ENCODE measurements at regions not wholly inside any gene's neighbourhood (a gene's known extent, or its start where the extent isn't known, plus 50 kb on each side); places are given as distances from the start of the nearest gene placed in this dataset.

DNA sequence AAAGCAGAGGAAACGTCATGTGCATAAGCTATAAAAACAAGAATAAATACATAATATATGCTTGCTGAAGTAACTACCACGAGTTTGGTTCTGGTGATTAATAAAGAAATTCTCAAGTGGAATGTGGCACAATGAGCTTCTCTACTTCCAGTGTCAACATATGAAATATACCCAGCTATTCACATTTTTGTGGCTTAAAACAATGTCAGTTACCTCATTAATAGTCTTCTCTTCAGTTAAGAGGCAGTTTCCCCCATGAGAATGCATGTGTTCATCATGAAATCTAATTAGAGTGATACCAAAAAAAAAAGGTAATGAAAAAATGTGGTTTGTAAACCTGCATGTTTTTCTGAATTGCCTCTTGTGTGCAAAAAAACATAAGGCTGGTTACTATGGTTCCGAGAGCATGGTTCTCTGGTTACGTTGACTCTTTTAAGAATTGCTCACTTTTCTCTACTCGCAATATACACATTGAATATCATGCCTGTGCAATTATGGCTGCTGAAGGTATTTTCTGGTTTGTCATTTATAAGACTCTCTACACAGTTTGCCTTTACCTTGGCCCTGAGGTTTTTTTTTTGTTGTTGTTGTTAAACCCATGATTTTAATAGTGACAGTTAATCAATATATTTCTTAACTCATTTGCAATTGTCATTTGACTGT is 108.2 kb downstream of the PCDH7 start:
- TF ChIP-seq, protein P1, sequence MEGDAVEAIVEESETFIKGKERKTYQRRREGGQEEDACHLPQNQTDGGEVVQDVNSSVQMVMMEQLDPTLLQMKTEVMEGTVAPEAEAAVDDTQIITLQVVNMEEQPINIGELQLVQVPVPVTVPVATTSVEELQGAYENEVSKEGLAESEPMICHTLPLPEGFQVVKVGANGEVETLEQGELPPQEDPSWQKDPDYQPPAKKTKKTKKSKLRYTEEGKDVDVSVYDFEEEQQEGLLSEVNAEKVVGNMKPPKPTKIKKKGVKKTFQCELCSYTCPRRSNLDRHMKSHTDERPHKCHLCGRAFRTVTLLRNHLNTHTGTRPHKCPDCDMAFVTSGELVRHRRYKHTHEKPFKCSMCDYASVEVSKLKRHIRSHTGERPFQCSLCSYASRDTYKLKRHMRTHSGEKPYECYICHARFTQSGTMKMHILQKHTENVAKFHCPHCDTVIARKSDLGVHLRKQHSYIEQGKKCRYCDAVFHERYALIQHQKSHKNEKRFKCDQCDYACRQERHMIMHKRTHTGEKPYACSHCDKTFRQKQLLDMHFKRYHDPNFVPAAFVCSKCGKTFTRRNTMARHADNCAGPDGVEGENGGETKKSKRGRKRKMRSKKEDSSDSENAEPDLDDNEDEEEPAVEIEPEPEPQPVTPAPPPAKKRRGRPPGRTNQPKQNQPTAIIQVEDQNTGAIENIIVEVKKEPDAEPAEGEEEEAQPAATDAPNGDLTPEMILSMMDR (IDR thresholded peaks at IDR 0.05) = no peak
- no peak for TF ChIP-seq ZFX (IDR thresholded peaks at IDR 0.05; ENCODE audit: borderline replicate concordance)

Data from 22Rv1 (cell line).